ENCODE measurements at regions not wholly inside any gene's neighbourhood (a gene's known extent, or its start where the extent isn't known, plus 50 kb on each side); places are given as distances from the start of the nearest gene placed in this dataset.

GRCh38 chr12:113732916-113733315 lies 233.2 kb downstream of the RBM19 start:
- ChIA-PET POLR2A (no interaction called here), CTCF (interaction anchor here (0.7 kb wide), 1 partner anchor 267 kb away, joined by 3 read pairs; no protein-coding TSS in a partner anchor)

DNA sequence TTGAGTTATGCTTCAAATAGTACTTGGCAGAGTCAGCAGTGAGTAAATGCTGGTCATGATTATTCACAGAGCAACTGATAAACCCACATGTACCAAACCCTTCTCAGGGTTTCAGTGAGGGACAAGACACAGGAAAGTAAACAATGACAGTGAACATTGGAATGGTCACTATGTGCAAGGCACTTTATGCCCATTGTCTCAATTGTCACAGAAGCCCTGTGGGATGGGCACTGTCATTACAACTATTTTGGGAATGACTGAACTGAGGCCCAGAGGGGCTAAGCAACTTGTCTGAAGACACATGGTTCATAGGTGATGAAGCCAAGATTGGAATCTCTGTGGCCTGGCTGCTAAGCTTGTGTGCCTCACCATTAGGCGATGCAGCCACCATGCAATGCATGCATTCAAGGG lies 238.5 kb downstream of the RBM19 start:
- H3K9me3 ChIP-seq (ENCODE audit: control insufficient read depth, insufficient read depth, low read depth, low read length): no peaks in the 10 kb centered on the region
- H3K4me3 ChIP-seq (ENCODE audit: low read depth, low read length): no peak overlapping the region
- no peaks in the 10 kb centered on the region for H3K36me3 ChIP-seq (ENCODE audit: control insufficient read depth in 2 of 2, insufficient read depth in 1 of 2, low read length in 2 of 2)
- ChIA-PET CTCF (no interaction called here), POLR2A (no interaction called here)
- no peak overlapping the region for H3K27ac ChIP-seq (ENCODE audit: extremely low read depth, low read depth, low read length)
- no peaks in the 10 kb centered on the region for H3K4me1 ChIP-seq (ENCODE audit: control insufficient read depth, insufficient read depth, low read length)
- no peak for TF ChIP-seq KLF1 (tag by site-specific recombination; IDR thresholded peaks at IDR 0.05)
- no peak for TF ChIP-seq ZNF571 (tag by site-specific recombination; IDR thresholded peaks at IDR 0.05)
- TF ChIP-seq, protein P1, sequence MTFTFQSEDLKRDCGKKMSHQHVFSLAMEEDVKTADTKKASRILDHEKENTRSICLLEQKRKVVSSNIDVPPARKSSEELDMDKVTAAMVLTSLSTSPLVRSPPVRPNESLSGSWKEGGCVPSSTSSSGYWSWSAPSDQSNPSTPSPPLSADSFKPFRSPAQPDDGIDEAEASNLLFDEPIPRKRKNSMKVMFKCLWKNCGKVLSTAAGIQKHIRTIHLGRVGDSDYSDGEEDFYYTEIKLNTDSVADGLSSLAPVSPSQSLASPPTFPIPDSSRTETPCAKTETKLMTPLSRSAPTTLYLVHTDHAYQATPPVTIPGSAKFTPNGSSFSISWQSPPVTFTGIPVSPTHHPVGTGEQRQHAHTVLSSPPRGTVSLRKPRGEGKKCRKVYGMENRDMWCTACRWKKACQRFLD (tag by site-specific recombination; IDR thresholded peaks at IDR 0.05): no peak
- TF ChIP-seq, protein P2, sequence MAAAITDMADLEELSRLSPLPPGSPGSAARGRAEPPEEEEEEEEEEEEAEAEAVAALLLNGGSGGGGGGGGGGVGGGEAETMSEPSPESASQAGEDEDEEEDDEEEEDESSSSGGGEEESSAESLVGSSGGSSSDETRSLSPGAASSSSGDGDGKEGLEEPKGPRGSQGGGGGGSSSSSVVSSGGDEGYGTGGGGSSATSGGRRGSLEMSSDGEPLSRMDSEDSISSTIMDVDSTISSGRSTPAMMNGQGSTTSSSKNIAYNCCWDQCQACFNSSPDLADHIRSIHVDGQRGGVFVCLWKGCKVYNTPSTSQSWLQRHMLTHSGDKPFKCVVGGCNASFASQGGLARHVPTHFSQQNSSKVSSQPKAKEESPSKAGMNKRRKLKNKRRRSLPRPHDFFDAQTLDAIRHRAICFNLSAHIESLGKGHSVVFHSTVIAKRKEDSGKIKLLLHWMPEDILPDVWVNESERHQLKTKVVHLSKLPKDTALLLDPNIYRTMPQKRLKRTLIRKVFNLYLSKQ (tag by site-specific recombination; IDR thresholded peaks at IDR 0.05; ENCODE audit: borderline replicate concordance): no peak
- no peak for TF ChIP-seq WT1 (tag by site-specific recombination; IDR thresholded peaks at IDR 0.05)
- TF ChIP-seq, protein P3, sequence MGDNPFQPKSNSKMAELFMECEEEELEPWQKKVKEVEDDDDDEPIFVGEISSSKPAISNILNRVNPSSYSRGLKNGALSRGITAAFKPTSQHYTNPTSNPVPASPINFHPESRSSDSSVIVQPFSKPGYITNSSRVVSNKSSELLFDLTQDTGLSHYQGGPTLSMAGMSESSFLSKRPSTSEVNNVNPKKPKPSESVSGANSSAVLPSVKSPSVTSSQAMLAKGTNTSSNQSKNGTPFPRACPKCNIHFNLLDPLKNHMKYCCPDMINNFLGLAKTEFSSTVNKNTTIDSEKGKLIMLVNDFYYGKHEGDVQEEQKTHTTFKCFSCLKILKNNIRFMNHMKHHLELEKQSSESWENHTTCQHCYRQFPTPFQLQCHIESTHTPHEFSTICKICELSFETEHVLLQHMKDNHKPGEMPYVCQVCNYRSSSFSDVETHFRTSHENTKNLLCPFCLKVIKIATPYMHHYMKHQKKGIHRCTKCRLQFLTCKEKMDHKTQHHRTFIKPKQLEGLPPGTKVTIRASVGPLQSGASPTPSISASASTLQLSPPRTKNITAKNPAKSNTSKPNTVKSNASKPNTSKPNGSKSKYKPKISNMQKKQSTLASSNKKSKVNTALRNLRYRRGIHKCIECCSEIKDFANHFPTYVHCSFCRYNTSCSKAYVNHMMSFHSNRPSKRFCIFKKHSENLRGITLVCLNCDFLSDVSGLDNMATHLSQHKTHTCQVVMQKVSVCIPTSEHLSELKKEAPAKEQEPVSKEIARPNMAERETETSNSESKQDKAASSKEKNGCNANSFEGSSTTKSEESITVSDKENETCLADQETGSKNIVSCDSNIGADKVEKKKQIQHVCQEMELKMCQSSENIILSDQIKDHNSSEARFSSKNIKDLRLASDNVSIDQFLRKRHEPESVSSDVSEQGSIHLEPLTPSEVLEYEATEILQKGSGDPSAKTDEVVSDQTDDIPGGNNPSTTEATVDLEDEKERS (tag by site-specific recombination; IDR thresholded peaks at IDR 0.05): no peak
- TF ChIP-seq ZNF155 (tag by site-specific recombination; IDR thresholded peaks at IDR 0.05): no peak
- TF ChIP-seq PRDM4 (tag by site-specific recombination; IDR thresholded peaks at IDR 0.05): no peak
- TF ChIP-seq KLF16 (tag by site-specific recombination; IDR thresholded peaks at IDR 0.05): no peak
- no peak for TF ChIP-seq ZNF621 (tag by site-specific recombination; IDR thresholded peaks at IDR 0.05)
- TF ChIP-seq ZNF600 (tag by site-specific recombination; IDR thresholded peaks at IDR 0.05): no peak
- no peak for TF ChIP-seq ZXDB (tag by site-specific recombination; IDR thresholded peaks at IDR 0.05)
- no peak for TF ChIP-seq ZNF239 (tag by site-specific recombination; IDR thresholded peaks at IDR 0.05)
- TF ChIP-seq ELK4 (IDR thresholded peaks at IDR 0.05; ENCODE audit: borderline replicate concordance, low read depth, low read length): no peak
- TF ChIP-seq, protein P4, sequence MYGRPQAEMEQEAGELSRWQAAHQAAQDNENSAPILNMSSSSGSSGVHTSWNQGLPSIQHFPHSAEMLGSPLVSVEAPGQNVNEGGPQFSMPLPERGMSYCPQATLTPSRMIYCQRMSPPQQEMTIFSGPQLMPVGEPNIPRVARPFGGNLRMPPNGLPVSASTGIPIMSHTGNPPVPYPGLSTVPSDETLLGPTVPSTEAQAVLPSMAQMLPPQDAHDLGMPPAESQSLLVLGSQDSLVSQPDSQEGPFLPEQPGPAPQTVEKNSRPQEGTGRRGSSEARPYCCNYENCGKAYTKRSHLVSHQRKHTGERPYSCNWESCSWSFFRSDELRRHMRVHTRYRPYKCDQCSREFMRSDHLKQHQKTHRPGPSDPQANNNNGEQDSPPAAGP (tag by site-specific recombination; IDR thresholded peaks at IDR 0.05): no peak
- TF ChIP-seq TSHZ1 (tag by site-specific recombination; IDR thresholded peaks at IDR 0.05; ENCODE audit: borderline replicate concordance): no peak

More at GRCh38 chr12:113732916-113733315, 233.2 kb downstream of the RBM19 start:
- Histone ChIP-seq H3K27ac (ENCODE audit: extremely low read depth, low read depth, low read length) (no peak overlapping the region), H3K36me3 (ENCODE audit: control insufficient read depth in 2 of 2, insufficient read depth in 1 of 2, low read length in 2 of 2) (no peaks in the 10 kb centered on the region), H3K4me1 (ENCODE audit: control insufficient read depth, insufficient read depth, low read length) (no peaks in the 10 kb centered on the region), H3K4me3 (ENCODE audit: low read depth, low read length) (no peak overlapping the region), H3K9me3 (ENCODE audit: control insufficient read depth, insufficient read depth, low read depth, low read length) (no peaks in the 10 kb centered on the region)
- TF ChIP-seq GLIS1 (tag by site-specific recombination; IDR thresholded peaks at IDR 0.05) (no peak), KLF9 (tag by site-specific recombination; IDR thresholded peaks at IDR 0.05; ENCODE audit: low read depth) (no peak), ZSCAN30 (tag by site-specific recombination; IDR thresholded peaks at IDR 0.05) (no peak), ZNF555 (tag by site-specific recombination; conservative IDR thresholded peaks at IDR 0.05) (no peak), ZNF16 (tag by site-specific recombination; IDR thresholded peaks at IDR 0.05; ENCODE audit: low read depth) (no peak), OSR2 (tag by site-specific recombination; IDR thresholded peaks at IDR 0.05) (no peak), MEIS1 (CRISPR knock-in tag; IDR thresholded peaks at IDR 0.05; ENCODE audit: borderline replicate concordance) (no peak), ZNF24 (tag by site-specific recombination; IDR thresholded peaks at IDR 0.05) (no peak), ZNF366 (tag by site-specific recombination; conservative IDR thresholded peaks at IDR 0.05) (no peak), BCL11A (tag by site-specific recombination; IDR thresholded peaks at IDR 0.05; ENCODE audit: low read depth) (no peak)

All from HEK293 (cell line).